ENCODE measurements at regions not wholly inside any gene's neighbourhood (a gene's known extent, or its start where the extent isn't known, plus 50 kb on each side); places are given as distances from the start of the nearest gene placed in this dataset.

GRCh38 chr10:111811517-111811916 lies 372.0 kb downstream of the GPAM start:
- no peak for TF ChIP-seq CTCF (IDR thresholded peaks at IDR 0.05; ENCODE audit: insufficient read depth, low read depth, low read length, missing control alignments)
- no peak overlapping the region for H3K4me3 ChIP-seq (ENCODE audit: low read depth, low read length)
- no peak for DNase-seq (ENCODE audit: low read depth)

GRCh38 chr10:111820471-111820870 lies 363.1 kb downstream of the GPAM start:
- DNase-seq (ENCODE audit: low read depth) = no peak
- no peak overlapping the region for H3K4me3 ChIP-seq (ENCODE audit: low read depth, low read length)
- no peak for TF ChIP-seq CTCF (IDR thresholded peaks at IDR 0.05; ENCODE audit: insufficient read depth, low read depth, low read length, missing control alignments)

- TF ChIP-seq CTCF (IDR thresholded peaks at IDR 0.05; ENCODE audit: insufficient read depth, low read depth, low read length, missing control alignments) = no peak
- no peak for DNase-seq (ENCODE audit: low read depth)
- H3K4me3 ChIP-seq (ENCODE audit: low read depth, low read length) = no peak overlapping the region
Measured at GRCh38 chr10:111821871-111822270, 361.7 kb downstream of the GPAM start.

- no peak for TF ChIP-seq CTCF (IDR thresholded peaks at IDR 0.05; ENCODE audit: insufficient read depth, low read depth, low read length, missing control alignments)
- DNase-seq (ENCODE audit: low read depth) = no peak
- H3K4me3 ChIP-seq (ENCODE audit: low read depth, low read length) = no peak overlapping the region
Measured at GRCh38 chr10:111822661-111823060, 360.9 kb downstream of the GPAM start.

- DNase-seq (ENCODE audit: low read depth) = no peak
- no peak for TF ChIP-seq CTCF (IDR thresholded peaks at IDR 0.05; ENCODE audit: insufficient read depth, low read depth, low read length, missing control alignments)
- no peak overlapping the region for H3K4me3 ChIP-seq (ENCODE audit: low read depth, low read length)
Measured at GRCh38 chr10:111824128-111824527, 359.4 kb downstream of the GPAM start.

- DNase-seq (ENCODE audit: low read depth) = no peak
- TF ChIP-seq CTCF (IDR thresholded peaks at IDR 0.05; ENCODE audit: insufficient read depth, low read depth, low read length, missing control alignments) = no peak
- H3K4me3 ChIP-seq (ENCODE audit: low read depth, low read length) = no peak overlapping the region
Measured at GRCh38 chr10:111830359-111830758, 353.2 kb downstream of the GPAM start.

GRCh38 chr10:111831058-111831457 lies 352.5 kb downstream of the GPAM start:
- no peak overlapping the region for H3K4me3 ChIP-seq (ENCODE audit: low read depth, low read length)
- no peak for DNase-seq (ENCODE audit: low read depth)
- TF ChIP-seq CTCF (IDR thresholded peaks at IDR 0.05; ENCODE audit: insufficient read depth, low read depth, low read length, missing control alignments) = no peak

Measured in GM12865 (cell line).